OCI-LY7 (cell line): ENCODE measurements at regions not wholly inside any gene's neighbourhood (a gene's known extent, or its start where the extent isn't known, plus 50 kb on each side); places are given as distances from the start of the nearest gene placed in this dataset.

ENCODE experiments used
- CTCF ChIP-seq: fragments of 200-600 bp; sonication (generic); conservative IDR thresholded peaks from 2 replicates; pipeline ENCODE4 v1.5.1; 2014; ENCODE audit warnings: mild to moderate bottlenecking, antibody characterized with exemption, low read length, moderate library complexity, mixed read lengths
- EZH2phosphoT487 ChIP-seq: fragments of 200-600 bp; sonication (generic); IDR thresholded peaks from 2 replicates; pipeline ENCODE4 v1.6.1; 2018; ENCODE audit warnings: low read depth, borderline replicate concordance, mild to moderate bottlenecking, mixed run types, antibody characterized with exemption, low read length, moderate library complexity, mixed read lengths

GRCh38 chr5:21391506-21391905, 1403.5 kb upstream of the CDH18 start:
- TF ChIP-seq CTCF (no peak), EZH2phosphoT487 (no peak)
